ENCODE measurements at regions not wholly inside any gene's neighbourhood (a gene's known extent, or its start where the extent isn't known, plus 50 kb on each side); places are given as distances from the start of the nearest gene placed in this dataset.

DNA sequence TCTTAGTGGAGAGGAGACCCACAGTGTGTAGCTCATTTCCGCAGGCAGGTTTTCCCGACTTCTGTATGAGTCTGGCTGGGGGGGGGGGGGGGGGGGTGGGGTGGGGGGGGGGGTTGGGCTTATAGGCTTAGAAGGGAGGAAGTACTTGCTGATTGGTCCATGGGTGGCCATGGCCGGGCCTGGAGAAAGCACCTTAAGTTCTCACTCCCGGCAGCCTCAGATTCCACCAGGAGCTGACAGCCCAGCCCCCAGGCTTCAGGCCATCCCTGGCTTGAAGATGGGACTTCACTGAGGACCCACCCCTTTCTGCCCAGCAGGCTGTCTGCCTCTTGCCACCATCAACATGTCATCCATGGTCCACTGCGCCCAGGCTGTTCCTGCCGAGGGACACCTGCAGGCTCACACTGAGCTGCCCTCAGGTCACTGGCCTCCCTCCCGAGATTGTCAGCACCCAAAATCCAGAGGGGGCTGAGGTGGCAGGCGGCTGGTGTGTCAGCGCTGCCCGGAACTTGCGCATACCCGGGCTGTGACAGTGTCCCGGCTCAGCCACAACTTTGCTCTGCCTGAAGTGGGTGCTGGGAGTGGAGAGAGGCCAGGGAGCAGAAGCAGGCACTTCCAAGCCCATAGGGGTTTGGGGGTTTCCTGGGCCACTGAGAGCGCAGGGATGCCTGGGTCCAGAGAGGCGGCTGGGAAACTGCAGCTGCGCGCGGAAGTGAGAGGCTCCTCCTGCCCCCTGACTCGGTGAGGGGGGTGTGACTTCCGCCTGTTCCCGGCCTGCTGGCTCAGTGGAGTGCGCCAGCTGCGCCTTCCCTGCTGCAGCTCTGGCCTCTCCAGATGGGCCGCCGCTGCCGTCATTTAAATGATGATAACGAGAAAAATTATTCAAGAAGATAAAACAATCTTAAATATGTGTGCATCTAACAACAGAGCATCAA is 256.1 kb downstream of the RPRM start:
- TF ChIP-seq, protein P1, sequence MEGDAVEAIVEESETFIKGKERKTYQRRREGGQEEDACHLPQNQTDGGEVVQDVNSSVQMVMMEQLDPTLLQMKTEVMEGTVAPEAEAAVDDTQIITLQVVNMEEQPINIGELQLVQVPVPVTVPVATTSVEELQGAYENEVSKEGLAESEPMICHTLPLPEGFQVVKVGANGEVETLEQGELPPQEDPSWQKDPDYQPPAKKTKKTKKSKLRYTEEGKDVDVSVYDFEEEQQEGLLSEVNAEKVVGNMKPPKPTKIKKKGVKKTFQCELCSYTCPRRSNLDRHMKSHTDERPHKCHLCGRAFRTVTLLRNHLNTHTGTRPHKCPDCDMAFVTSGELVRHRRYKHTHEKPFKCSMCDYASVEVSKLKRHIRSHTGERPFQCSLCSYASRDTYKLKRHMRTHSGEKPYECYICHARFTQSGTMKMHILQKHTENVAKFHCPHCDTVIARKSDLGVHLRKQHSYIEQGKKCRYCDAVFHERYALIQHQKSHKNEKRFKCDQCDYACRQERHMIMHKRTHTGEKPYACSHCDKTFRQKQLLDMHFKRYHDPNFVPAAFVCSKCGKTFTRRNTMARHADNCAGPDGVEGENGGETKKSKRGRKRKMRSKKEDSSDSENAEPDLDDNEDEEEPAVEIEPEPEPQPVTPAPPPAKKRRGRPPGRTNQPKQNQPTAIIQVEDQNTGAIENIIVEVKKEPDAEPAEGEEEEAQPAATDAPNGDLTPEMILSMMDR (IDR thresholded peaks at IDR 0.05; ENCODE audit: low read depth, low read length, missing input control): no peak
- TF ChIP-seq YY1 (IDR thresholded peaks at IDR 0.05): no peak
- no peak for TF ChIP-seq SP1 (IDR thresholded peaks at IDR 0.05)
- TF ChIP-seq, protein P2, sequence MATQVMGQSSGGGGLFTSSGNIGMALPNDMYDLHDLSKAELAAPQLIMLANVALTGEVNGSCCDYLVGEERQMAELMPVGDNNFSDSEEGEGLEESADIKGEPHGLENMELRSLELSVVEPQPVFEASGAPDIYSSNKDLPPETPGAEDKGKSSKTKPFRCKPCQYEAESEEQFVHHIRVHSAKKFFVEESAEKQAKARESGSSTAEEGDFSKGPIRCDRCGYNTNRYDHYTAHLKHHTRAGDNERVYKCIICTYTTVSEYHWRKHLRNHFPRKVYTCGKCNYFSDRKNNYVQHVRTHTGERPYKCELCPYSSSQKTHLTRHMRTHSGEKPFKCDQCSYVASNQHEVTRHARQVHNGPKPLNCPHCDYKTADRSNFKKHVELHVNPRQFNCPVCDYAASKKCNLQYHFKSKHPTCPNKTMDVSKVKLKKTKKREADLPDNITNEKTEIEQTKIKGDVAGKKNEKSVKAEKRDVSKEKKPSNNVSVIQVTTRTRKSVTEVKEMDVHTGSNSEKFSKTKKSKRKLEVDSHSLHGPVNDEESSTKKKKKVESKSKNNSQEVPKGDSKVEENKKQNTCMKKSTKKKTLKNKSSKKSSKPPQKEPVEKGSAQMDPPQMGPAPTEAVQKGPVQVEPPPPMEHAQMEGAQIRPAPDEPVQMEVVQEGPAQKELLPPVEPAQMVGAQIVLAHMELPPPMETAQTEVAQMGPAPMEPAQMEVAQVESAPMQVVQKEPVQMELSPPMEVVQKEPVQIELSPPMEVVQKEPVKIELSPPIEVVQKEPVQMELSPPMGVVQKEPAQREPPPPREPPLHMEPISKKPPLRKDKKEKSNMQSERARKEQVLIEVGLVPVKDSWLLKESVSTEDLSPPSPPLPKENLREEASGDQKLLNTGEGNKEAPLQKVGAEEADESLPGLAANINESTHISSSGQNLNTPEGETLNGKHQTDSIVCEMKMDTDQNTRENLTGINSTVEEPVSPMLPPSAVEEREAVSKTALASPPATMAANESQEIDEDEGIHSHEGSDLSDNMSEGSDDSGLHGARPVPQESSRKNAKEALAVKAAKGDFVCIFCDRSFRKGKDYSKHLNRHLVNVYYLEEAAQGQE (IDR thresholded peaks at IDR 0.05): no peak
- no peak for TF ChIP-seq TAF1 (conservative IDR thresholded peaks at IDR 0.05)
- TF ChIP-seq, protein P3, sequence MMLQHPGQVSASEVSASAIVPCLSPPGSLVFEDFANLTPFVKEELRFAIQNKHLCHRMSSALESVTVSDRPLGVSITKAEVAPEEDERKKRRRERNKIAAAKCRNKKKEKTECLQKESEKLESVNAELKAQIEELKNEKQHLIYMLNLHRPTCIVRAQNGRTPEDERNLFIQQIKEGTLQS (IDR thresholded peaks at IDR 0.05): no peak
- TF ChIP-seq, protein P4, sequence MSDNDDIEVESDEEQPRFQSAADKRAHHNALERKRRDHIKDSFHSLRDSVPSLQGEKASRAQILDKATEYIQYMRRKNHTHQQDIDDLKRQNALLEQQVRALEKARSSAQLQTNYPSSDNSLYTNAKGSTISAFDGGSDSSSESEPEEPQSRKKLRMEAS (IDR thresholded peaks at IDR 0.05): no peak
- TF ChIP-seq EGR1 (IDR thresholded peaks at IDR 0.05; ENCODE audit: low read depth in 2 of 2): no peak
- TF ChIP-seq, protein P5, sequence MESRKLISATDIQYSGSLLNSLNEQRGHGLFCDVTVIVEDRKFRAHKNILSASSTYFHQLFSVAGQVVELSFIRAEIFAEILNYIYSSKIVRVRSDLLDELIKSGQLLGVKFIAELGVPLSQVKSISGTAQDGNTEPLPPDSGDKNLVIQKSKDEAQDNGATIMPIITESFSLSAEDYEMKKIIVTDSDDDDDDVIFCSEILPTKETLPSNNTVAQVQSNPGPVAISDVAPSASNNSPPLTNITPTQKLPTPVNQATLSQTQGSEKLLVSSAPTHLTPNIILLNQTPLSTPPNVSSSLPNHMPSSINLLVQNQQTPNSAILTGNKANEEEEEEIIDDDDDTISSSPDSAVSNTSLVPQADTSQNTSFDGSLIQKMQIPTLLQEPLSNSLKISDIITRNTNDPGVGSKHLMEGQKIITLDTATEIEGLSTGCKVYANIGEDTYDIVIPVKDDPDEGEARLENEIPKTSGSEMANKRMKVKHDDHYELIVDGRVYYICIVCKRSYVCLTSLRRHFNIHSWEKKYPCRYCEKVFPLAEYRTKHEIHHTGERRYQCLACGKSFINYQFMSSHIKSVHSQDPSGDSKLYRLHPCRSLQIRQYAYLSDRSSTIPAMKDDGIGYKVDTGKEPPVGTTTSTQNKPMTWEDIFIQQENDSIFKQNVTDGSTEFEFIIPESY (IDR thresholded peaks at IDR 0.05): no peak
- no peak for TF ChIP-seq FOXA1 (IDR thresholded peaks at IDR 0.05)
- no peak for TF ChIP-seq JUND (IDR thresholded peaks at IDR 0.05)
- no peak for TF ChIP-seq RXRA (IDR thresholded peaks at IDR 0.05)
- TF ChIP-seq RAD21 (IDR thresholded peaks at IDR 0.05): no peak

Data from liver (tissue), 3 donors.